Gastrocnemius medialis (tissue), 4 donors: ENCODE measurements at regions not wholly inside any gene's neighbourhood (a gene's known extent, or its start where the extent isn't known, plus 50 kb on each side); places are given as distances from the start of the nearest gene placed in this dataset.

Experiments
- POLR2A ChIP-seq, 2 donors: fragments of 450-650 bp; IDR thresholded peaks; one replicate each; pipeline ENCODE4 v1.6.1; 2017; ENCODE audit warnings: antibody characterized with exemption in 2 of 2, mild to moderate bottlenecking in 2 of 2, moderate library complexity in 2 of 2
- TF ChIP-seq, protein P1 (sequence below), 5 experiments: fragments of 450-650 bp in 3 of 5; fragments of 200-600 bp in 2 of 5; sonication (generic) in 2 of 5; IDR thresholded peaks in 4 of 5; conservative IDR thresholded peaks in 1 of 5; 1 replicate in 4 of 5; 2 replicates in 1 of 5; pipeline ENCODE4 v1.5.1; 2016 to 2019; ENCODE audit warnings: antibody characterized with exemption in 5 of 5, mild to moderate bottlenecking in 3 of 5, moderate library complexity in 3 of 5

DNA sequence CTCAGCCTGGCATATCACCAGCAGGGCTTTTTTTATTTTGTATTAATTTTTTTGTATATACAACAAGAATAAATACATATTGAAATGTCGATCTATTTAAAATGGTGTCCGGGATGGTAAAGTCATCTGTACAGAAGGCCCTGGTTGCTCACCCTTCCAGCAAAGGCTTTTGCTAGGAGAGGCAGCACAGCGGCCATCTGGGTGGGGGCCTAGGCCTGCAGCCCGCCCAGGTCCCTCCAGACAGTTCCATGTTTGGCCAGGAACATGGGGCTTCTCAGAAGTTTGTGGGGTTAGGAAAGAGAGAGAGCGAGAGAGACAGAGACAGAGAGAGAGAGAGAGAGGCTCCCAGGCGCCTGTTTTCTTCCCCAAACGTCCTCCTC is 152.6 kb upstream of the LYZL2 start:
- TF ChIP-seq, protein P1, sequence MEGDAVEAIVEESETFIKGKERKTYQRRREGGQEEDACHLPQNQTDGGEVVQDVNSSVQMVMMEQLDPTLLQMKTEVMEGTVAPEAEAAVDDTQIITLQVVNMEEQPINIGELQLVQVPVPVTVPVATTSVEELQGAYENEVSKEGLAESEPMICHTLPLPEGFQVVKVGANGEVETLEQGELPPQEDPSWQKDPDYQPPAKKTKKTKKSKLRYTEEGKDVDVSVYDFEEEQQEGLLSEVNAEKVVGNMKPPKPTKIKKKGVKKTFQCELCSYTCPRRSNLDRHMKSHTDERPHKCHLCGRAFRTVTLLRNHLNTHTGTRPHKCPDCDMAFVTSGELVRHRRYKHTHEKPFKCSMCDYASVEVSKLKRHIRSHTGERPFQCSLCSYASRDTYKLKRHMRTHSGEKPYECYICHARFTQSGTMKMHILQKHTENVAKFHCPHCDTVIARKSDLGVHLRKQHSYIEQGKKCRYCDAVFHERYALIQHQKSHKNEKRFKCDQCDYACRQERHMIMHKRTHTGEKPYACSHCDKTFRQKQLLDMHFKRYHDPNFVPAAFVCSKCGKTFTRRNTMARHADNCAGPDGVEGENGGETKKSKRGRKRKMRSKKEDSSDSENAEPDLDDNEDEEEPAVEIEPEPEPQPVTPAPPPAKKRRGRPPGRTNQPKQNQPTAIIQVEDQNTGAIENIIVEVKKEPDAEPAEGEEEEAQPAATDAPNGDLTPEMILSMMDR (IDR thresholded peaks at IDR 0.05 in 4 of 5, conservative IDR thresholded peaks at IDR 0.05 in 1 of 5) = no peak
- TF ChIP-seq POLR2A (IDR thresholded peaks at IDR 0.05) = no peak
